Upper lobe of left lung (tissue), 6 donors: ENCODE measurements at regions not wholly inside any gene's neighbourhood (a gene's known extent, or its start where the extent isn't known, plus 50 kb on each side); places are given as distances from the start of the nearest gene placed in this dataset.

Experiments used
- ATAC-seq, 2 donors: fragments of 200-7000 bp; cut with Tn5 transposase; one replicate each; pipeline ENCODE4 v1.9.1; 2022; ENCODE audit warnings: mild to moderate bottlenecking in 2 of 2, moderate library complexity in 2 of 2; ENCODE audit not compliant: low FRiP score in 2 of 2
- DNase-seq, 2 donors: peaks; one replicate each; pipeline ENCODE4 v3.0.0-alpha.2; 2019 to 2020
- H3K27ac ChIP-seq, 4 donors: fragments of 200-600 bp; sonication (generic); one replicate each; pipeline ENCODE4 v1.5.1; 2016 to 2019
- H3K27me3 ChIP-seq, 4 donors: fragments of 200-600 bp; sonication (generic); one replicate each; pipeline ENCODE4 v1.5.1; 2017 to 2019
- H3K36me3 ChIP-seq, 4 donors: fragments of 200-600 bp; sonication (generic); one replicate each; pipeline ENCODE4 v1.5.1; 2016 to 2019
- H3K4me1 ChIP-seq, 4 donors: fragments of 200-600 bp; sonication (generic); one replicate each; pipeline ENCODE4 v1.5.1; 2018 to 2019
- H3K4me3 ChIP-seq, 4 donors: fragments of 200-600 bp; sonication (generic); one replicate each; pipeline ENCODE4 v1.5.1; 2017 to 2019; ENCODE audit warnings: mild to moderate bottlenecking in 2 of 4, moderate library complexity in 1 of 4
- H3K9me3 ChIP-seq, 4 donors: fragments of 200-600 bp; sonication (generic); one replicate each; pipeline ENCODE4 v1.5.1; 2018 to 2019
- EP300 ChIP-seq, 4 donors: sonication (generic); formaldehyde crosslinking; IDR thresholded peaks; one replicate each; pipeline ENCODE4 v1.5.1; 2017; ENCODE audit warnings: antibody characterized with exemption in 4 of 4, control low read depth in 2 of 4
- POLR2A ChIP-seq, 4 donors: fragments of 450-650 bp; IDR thresholded peaks; one replicate each; pipeline ENCODE4 v1.5.1; 2016 to 2017; ENCODE audit warnings: antibody characterized with exemption in 4 of 4, mild to moderate bottlenecking in 2 of 4
- POLR2AphosphoS5 ChIP-seq, 2 donors: sonication (generic); formaldehyde crosslinking; IDR thresholded peaks; one replicate each; pipeline ENCODE4 v1.5.1; 2017; ENCODE audit warnings: antibody characterized with exemption in 2 of 2
- WGBS, 2 donors: methylation state at CpG; one replicate each; pipeline ENCODE4 v1.1.5; 2017 to 2018; 5-methylcytosine and 5-hydroxymethylcytosine counted together
- TF ChIP-seq, protein P1 (sequence below), 6 experiments: fragments of 450-650 bp in 4 of 6; fragments of 200-600 bp in 2 of 6; sonication (generic) in 2 of 6; IDR thresholded peaks; one replicate each; pipeline ENCODE4 v1.5.1; 2016 to 2019; ENCODE audit warnings: antibody characterized with exemption in 6 of 6
- donor health status: DM: no; HTN: no; CAD: no; lungs with moderate emphysema.
- donor health status: DM: no; HTN: yes; CAD: no; lungs with severe emphysema.

DNA sequence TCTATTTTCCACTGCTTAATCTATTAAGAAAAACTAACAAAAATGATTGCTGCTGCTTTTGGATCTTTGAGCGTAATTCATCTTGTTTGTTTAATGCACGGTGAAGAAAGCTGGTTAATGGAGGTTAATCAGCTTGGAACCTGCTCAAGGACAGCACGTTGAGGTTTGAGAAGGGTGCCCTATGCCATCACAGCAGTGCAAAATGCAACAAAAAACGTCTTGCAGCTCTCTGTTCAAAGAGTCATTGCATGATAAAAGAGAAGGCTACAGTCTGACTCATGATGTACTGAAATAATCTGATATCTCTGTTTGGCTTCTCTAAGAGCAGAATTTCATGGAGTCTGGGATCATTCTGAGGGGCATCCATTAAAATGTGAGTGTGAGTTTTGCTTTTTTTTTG lies 80.6 kb upstream of the PREP start:
- H3K27ac ChIP-seq, result no peak overlapping the region
- WGBS, 2 donors, result 51 to 59% methylated on average over 4 of the region's 4 CpGs
- H3K36me3 ChIP-seq, result no peaks in the 10 kb centered on the region
- H3K4me1 ChIP-seq, result peaks cover 0 to 9% (median 6%) of the 10 kb centered on the region in 4 donors
- no peaks in the 10 kb centered on the region for H3K27me3 ChIP-seq
- H3K4me3 ChIP-seq, result no peak overlapping the region
- no peak for ATAC-seq
- no peaks in the 10 kb centered on the region for H3K9me3 ChIP-seq
- TF ChIP-seq POLR2AphosphoS5 (IDR thresholded peaks at IDR 0.05), result no peak
- no peak for TF ChIP-seq EP300 (IDR thresholded peaks at IDR 0.05)
- no peak for TF ChIP-seq POLR2A (IDR thresholded peaks at IDR 0.05)
- TF ChIP-seq, protein P1, sequence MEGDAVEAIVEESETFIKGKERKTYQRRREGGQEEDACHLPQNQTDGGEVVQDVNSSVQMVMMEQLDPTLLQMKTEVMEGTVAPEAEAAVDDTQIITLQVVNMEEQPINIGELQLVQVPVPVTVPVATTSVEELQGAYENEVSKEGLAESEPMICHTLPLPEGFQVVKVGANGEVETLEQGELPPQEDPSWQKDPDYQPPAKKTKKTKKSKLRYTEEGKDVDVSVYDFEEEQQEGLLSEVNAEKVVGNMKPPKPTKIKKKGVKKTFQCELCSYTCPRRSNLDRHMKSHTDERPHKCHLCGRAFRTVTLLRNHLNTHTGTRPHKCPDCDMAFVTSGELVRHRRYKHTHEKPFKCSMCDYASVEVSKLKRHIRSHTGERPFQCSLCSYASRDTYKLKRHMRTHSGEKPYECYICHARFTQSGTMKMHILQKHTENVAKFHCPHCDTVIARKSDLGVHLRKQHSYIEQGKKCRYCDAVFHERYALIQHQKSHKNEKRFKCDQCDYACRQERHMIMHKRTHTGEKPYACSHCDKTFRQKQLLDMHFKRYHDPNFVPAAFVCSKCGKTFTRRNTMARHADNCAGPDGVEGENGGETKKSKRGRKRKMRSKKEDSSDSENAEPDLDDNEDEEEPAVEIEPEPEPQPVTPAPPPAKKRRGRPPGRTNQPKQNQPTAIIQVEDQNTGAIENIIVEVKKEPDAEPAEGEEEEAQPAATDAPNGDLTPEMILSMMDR (IDR thresholded peaks at IDR 0.05), result no peak
- no peak for DNase-seq

DNA sequence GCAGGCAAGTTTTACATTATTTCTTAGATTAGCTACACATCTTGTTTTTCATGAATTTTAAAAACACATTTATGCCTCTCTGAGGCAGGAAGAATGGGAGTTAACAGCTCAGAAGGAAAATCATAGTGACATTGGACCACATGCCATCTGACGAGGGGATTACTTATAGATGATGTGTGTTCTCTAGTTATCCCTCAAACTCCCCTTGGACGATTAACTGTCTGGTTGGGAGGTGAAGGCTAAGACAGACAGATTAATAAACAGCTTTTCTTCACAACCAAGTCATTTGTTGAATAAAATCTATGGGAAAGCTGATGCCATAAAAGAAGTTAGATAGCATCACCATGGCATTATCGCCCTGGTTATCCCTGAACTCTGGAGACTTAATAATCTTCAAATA lies 80.0 kb upstream of the PREP start:
- DNase-seq, result no peak
- H3K27me3 ChIP-seq, result no peaks in the 10 kb centered on the region
- H3K9me3 ChIP-seq, result no peaks in the 10 kb centered on the region
- no peaks in the 10 kb centered on the region for H3K36me3 ChIP-seq
- no peak for ATAC-seq
- no peak overlapping the region for H3K27ac ChIP-seq
- H3K4me1 ChIP-seq, result peaks cover 0 to 9% (median under 1%) of the 10 kb centered on the region in 4 donors
- TF ChIP-seq, protein P1 (IDR thresholded peaks at IDR 0.05), result no peak
- TF ChIP-seq POLR2A (IDR thresholded peaks at IDR 0.05) (no peak), EP300 (IDR thresholded peaks at IDR 0.05) (no peak), POLR2AphosphoS5 (IDR thresholded peaks at IDR 0.05) (no peak)
- WGBS, 2 donors, result 79 to 81% methylated on average over 3 of the region's 3 CpGs
- no peak overlapping the region for H3K4me3 ChIP-seq

DNA sequence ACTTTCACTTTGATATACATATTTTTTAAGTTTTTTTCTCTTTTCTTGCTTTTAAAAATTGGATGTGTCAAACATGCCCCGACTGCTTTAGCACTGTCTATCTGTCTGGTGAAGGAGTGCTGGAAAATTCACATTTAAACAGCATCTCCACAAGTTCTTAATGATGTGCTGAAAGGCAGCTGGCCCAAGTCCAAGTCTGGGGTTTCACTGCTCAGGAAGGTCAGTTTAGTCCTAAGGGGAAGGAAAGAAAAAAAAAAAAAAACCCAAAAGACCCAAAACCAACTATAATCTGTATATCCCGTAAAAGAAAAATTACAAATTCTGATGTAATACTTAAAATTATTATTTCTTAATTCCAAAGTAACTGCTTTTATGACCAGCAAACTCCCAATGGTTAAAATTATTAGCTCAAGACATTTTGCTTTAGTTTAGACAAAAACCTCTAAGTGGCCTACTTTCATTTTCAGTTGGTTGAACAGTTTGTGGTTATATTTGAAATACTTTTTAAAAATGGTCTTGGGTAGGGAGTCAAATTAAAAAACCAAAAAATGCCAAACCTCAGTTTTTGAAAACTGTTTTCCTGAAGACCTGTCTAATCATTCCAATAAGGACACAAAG lies 79.5 kb upstream of the PREP start:
- Histone ChIP-seq H3K4me1 (peaks cover 0 to 4% (median 0%) of the 10 kb centered on the region in 4 donors), H3K27me3 (no peaks in the 10 kb centered on the region), H3K9me3 (no peaks in the 10 kb centered on the region), H3K27ac (no peak overlapping the region), H3K36me3 (no peaks in the 10 kb centered on the region), H3K4me3 (no peak overlapping the region)
- no peak for DNase-seq
- ATAC-seq, result no peak
- 33 to 37% methylated on average over 2 of the region's 2 CpGs for WGBS, 2 donors
- TF ChIP-seq POLR2AphosphoS5 (IDR thresholded peaks at IDR 0.05), result no peak
- no peak for TF ChIP-seq EP300 (IDR thresholded peaks at IDR 0.05)
- TF ChIP-seq, protein P1 (IDR thresholded peaks at IDR 0.05), result no peak
- TF ChIP-seq POLR2A (IDR thresholded peaks at IDR 0.05), result no peak

DNA sequence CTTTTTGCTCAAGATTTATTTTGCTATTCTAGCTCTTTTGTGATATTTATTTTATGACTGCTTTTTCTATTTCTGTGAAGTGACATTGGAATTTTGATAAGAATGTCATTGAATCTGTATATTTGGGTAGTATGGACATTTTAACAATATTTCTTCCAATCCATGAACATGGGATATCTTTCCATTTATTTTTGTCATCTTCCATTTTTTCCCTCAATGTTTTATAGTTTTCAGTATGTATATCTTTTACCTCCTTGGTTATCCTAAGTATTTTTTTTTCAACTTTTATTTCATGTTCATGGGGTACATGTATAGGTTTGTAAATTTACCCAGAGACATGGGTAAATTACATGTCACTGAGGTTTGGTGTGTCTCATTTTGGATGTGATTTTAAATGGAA lies 74.1 kb upstream of the PREP start:
- TF ChIP-seq POLR2A (IDR thresholded peaks at IDR 0.05) (no peak), POLR2AphosphoS5 (IDR thresholded peaks at IDR 0.05) (no peak), EP300 (IDR thresholded peaks at IDR 0.05) (no peak)
- TF ChIP-seq, protein P1 (IDR thresholded peaks at IDR 0.05), result no peak
- Histone ChIP-seq H3K4me3 (no peak overlapping the region), H3K27ac (no peak overlapping the region), H3K36me3 (no peaks in the 10 kb centered on the region), H3K27me3 (no peaks in the 10 kb centered on the region), H3K9me3 (peaks cover 0 to 7% (median 0%) of the 10 kb centered on the region in 4 donors), H3K4me1 (no peaks in the 10 kb centered on the region)
- ATAC-seq, result no peak
- no peak for DNase-seq

DNA sequence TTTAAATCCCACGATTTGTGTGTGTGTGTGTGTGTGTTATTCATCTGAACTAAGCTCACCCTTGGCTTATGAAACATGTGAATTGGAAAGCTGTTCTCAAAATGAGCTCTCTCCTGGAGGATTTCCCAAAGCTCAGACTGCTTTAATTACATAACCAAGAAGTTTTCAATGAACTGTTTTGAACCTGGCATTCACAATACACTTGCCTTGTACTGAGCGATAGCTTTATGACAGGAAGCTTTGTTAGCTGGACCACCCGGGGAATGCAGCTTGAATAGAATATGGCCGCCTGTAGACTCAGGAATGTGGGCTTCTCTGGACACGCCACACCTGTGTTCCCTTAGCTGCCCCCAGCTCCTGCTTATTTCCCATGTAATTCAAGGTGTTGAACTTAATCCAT lies 71.4 kb upstream of the PREP start:
- no peak for DNase-seq
- Histone ChIP-seq H3K36me3 (no peaks in the 10 kb centered on the region), H3K9me3 (peaks cover 0 to 7% (median 0%) of the 10 kb centered on the region in 4 donors), H3K4me1 (no peaks in the 10 kb centered on the region), H3K4me3 (no peak overlapping the region), H3K27ac (no peak overlapping the region), H3K27me3 (no peaks in the 10 kb centered on the region)
- TF ChIP-seq POLR2A (IDR thresholded peaks at IDR 0.05) (no peak), EP300 (IDR thresholded peaks at IDR 0.05) (no peak), POLR2AphosphoS5 (IDR thresholded peaks at IDR 0.05) (no peak)
- TF ChIP-seq, protein P1 (IDR thresholded peaks at IDR 0.05), result no peak
- 71 to 80% methylated on average over 5 of the region's 5 CpGs for WGBS, 2 donors
- ATAC-seq, result no peak
